ENCODE measurements at regions not wholly inside any gene's neighbourhood (a gene's known extent, or its start where the extent isn't known, plus 50 kb on each side); places are given as distances from the start of the nearest gene placed in this dataset.
"Not testable (repeated sequence)": the region's sequence is repeated elsewhere in the genome, so short reads cannot be mapped to it uniquely, and the experiment has no call there.

GRCh38 chr16:22693638-22694340 is 120.2 kb upstream of the HS3ST2 start:
- Histone ChIP-seq H3K4ac (ENCODE audit: low read depth in 1 of 2, low read length in 2 of 2) (no peak overlapping the region), H3K9me3 (ENCODE audit: control insufficient read depth, low read length) (peaks cover 14% of the 10 kb centered on the region), H2BK120ac (ENCODE audit: low read depth, low read length) (no peak overlapping the region), H3K14ac (ENCODE audit: low read length in 2 of 2) (no peak overlapping the region), H3K9ac (ENCODE audit: low read length) (no peak overlapping the region), H3K4me1 (ENCODE audit: control insufficient read depth, insufficient read depth, low read depth, low read length) (peaks cover 2% of the 10 kb centered on the region), H2BK5ac (ENCODE audit: low read depth, low read length, poor library complexity, severe bottlenecking) (no peak overlapping the region), H4K91ac (ENCODE audit: low read length) (no peak overlapping the region), H3K36me3 (ENCODE audit: control insufficient read depth in 1 of 2, insufficient read depth in 2 of 2, low read depth in 1 of 2, low read length in 2 of 2) (no peaks in the 10 kb centered on the region), H3K23ac (ENCODE audit: low read length in 2 of 2) (no peak overlapping the region), H3K4me2 (ENCODE audit: low read length, poor library complexity, severe bottlenecking) (no peak overlapping the region), H3K18ac (ENCODE audit: low read depth in 1 of 2, low read length in 2 of 2) (no peak overlapping the region), H4K8ac (ENCODE audit: low read length) (no peak overlapping the region), H3K79me1 (replicated peaks; ENCODE audit: low read length, poor library complexity, severe bottlenecking) (no peaks in the 10 kb centered on the region), H2AFZ (ENCODE audit: low read depth, low read length) (no peak overlapping the region), H3K27ac (ENCODE audit: low read length, poor library complexity, severe bottlenecking) (no peak overlapping the region), H3K27me3 (ENCODE audit: control insufficient read depth in 1 of 2, insufficient read depth in 1 of 2, low read length in 2 of 2) (no peaks in the 10 kb centered on the region), H2AK5ac (ENCODE audit: low read length, severe bottlenecking) (no peak overlapping the region), H2BK15ac (ENCODE audit: low read depth, poor library complexity, severe bottlenecking) (no peak overlapping the region), H3K4me3 (ENCODE audit: insufficient read depth in 1 of 2, low read depth in 1 of 2, low read length in 2 of 2) (no peak overlapping the region), H2BK12ac (ENCODE audit: low read length in 2 of 2) (no peak overlapping the region)
- DNase-seq: no peak
- WGBS: 84% methylated on average over 6 of the region's 8 CpGs

DNA sequence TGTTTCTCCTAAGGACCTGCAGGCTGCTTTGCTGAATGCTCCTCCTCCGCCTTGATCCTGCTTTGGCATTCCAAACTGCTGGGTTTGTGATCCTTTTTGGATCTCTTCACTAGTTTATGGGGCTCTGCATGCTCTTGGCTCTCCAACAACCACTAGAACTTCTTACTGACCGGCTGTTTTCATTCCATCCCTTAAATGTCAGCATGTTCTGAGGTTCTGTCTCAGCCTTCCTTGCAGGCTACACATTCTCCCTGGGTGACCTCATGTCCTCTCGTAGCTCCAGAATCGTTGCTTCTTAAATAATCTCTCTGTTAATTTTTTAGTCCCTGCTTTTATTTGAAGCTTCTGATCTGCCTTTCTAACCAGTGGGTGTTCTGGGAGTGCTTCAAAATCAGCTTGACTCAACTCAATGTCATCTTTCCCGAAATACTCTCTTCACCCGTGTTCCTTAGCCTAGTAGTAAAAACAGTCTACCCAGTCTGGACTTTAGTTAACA is 119.0 kb upstream of the HS3ST2 start:
- Histone ChIP-seq H3K14ac (ENCODE audit: low read length in 2 of 2) (no peak overlapping the region), H3K9ac (ENCODE audit: low read length) (peak overlapping the region; percentile 63), H3K4me1 (ENCODE audit: control insufficient read depth, insufficient read depth, low read depth, low read length) (peaks cover 2% of the 10 kb centered on the region), H3K36me3 (ENCODE audit: control insufficient read depth in 1 of 2, insufficient read depth in 2 of 2, low read depth in 1 of 2, low read length in 2 of 2) (no peaks in the 10 kb centered on the region), H2AK5ac (ENCODE audit: low read length, severe bottlenecking) (no peak overlapping the region), H3K79me1 (replicated peaks; ENCODE audit: low read length, poor library complexity, severe bottlenecking) (no peaks in the 10 kb centered on the region), H3K18ac (ENCODE audit: low read depth in 1 of 2, low read length in 2 of 2) (no peak overlapping the region), H3K23ac (ENCODE audit: low read length in 2 of 2) (no peak overlapping the region), H3K4me2 (ENCODE audit: low read length, poor library complexity, severe bottlenecking) (no peak overlapping the region), H2BK12ac (ENCODE audit: low read length in 2 of 2) (no peak overlapping the region), H3K27me3 (ENCODE audit: control insufficient read depth in 1 of 2, insufficient read depth in 1 of 2, low read length in 2 of 2) (no peaks in the 10 kb centered on the region), H2BK5ac (ENCODE audit: low read depth, low read length, poor library complexity, severe bottlenecking) (no peak overlapping the region), H3K4ac (ENCODE audit: low read depth in 1 of 2, low read length in 2 of 2) (no peak overlapping the region), H2BK15ac (ENCODE audit: low read depth, poor library complexity, severe bottlenecking) (no peak overlapping the region), H3K4me3 (ENCODE audit: insufficient read depth in 1 of 2, low read depth in 1 of 2, low read length in 2 of 2) (peak overlapping the region in 1 of 2 experiments; percentile 35), H4K91ac (ENCODE audit: low read length) (no peak overlapping the region), H2AFZ (ENCODE audit: low read depth, low read length) (no peak overlapping the region), H3K9me3 (ENCODE audit: control insufficient read depth, low read length) (peaks cover 8% of the 10 kb centered on the region), H4K8ac (ENCODE audit: low read length) (no peak overlapping the region), H3K27ac (ENCODE audit: low read length, poor library complexity, severe bottlenecking) (peak overlapping the region; percentile 66), H2BK120ac (ENCODE audit: low read depth, low read length) (no peak overlapping the region)
- DNase-seq: peak; percentile 37
- 53% methylated on average over 6 of the region's 6 CpGs for WGBS

DNA sequence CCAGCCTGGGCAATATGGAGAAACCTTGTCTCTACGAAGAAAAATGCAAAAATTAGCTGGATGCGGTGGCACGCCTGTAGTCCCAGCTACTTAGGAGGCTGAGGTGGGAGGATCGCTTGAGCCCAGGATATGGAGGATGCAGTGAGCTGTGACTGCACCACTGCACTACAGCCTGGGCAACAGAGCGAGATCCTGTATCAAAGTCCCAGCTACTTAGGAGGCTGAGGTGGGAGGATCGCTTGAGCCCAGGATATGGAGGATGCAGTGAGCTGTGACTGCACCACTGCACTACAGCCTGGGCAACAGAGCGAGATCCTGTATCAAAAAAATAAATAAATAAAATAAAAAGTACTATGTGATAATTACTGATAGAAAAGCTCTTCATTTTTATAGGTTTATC is 118.2 kb upstream of the HS3ST2 start:
- H4K8ac ChIP-seq (ENCODE audit: low read length); H2AFZ ChIP-seq (ENCODE audit: low read depth, low read length); H3K4me2 ChIP-seq (ENCODE audit: low read length, poor library complexity, severe bottlenecking); H3K79me1 ChIP-seq (replicated peaks; ENCODE audit: low read length, poor library complexity, severe bottlenecking); H3K4me1 ChIP-seq (ENCODE audit: control insufficient read depth, insufficient read depth, low read depth, low read length); H2BK15ac ChIP-seq (ENCODE audit: low read depth, poor library complexity, severe bottlenecking); H3K27me3 ChIP-seq (ENCODE audit: control insufficient read depth in 1 of 2, insufficient read depth in 1 of 2, low read length in 2 of 2); H3K18ac ChIP-seq (ENCODE audit: low read depth in 1 of 2, low read length in 2 of 2); H3K4ac ChIP-seq (ENCODE audit: low read depth in 1 of 2, low read length in 2 of 2); H3K14ac ChIP-seq (ENCODE audit: low read length in 2 of 2); DNase-seq; H3K23ac ChIP-seq (ENCODE audit: low read length in 2 of 2); H4K91ac ChIP-seq (ENCODE audit: low read length); H3K9me3 ChIP-seq (ENCODE audit: control insufficient read depth, low read length); H2AK5ac ChIP-seq (ENCODE audit: low read length, severe bottlenecking); H3K36me3 ChIP-seq (ENCODE audit: control insufficient read depth in 1 of 2, insufficient read depth in 2 of 2, low read depth in 1 of 2, low read length in 2 of 2); H2BK120ac ChIP-seq (ENCODE audit: low read depth, low read length); H2BK5ac ChIP-seq (ENCODE audit: low read depth, low read length, poor library complexity, severe bottlenecking); H2BK12ac ChIP-seq (ENCODE audit: low read length in 2 of 2): not testable (repeated sequence)
- peak overlapping the region; percentile 63 for H3K9ac ChIP-seq (ENCODE audit: low read length)
- peak overlapping the region in 1 of 2 experiments; percentile 17 for H3K4me3 ChIP-seq (ENCODE audit: insufficient read depth in 1 of 2, low read depth in 1 of 2, low read length in 2 of 2)
- peak overlapping the region; percentile 25 for H3K27ac ChIP-seq (ENCODE audit: low read length, poor library complexity, severe bottlenecking)
- 84% methylated on average over 6 of the region's 7 CpGs for WGBS

DNA sequence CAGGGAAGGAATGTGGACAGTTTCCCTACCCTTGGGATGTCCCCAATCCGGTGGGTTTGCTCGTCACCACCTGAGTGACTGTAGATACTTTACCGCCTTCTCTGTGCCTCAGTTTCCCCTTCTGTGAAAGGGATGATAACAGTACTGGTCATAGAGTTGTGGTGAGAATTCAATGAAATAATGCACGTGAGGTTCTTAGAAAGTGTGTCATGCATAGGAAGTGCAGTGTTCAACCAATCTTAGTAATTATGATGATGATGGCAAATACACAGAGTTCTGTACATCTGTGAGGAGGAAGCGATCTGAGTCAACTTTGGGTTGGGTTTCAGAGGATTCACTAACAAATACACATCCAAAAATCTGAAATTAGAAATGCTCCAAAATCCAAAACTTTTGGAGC is 114.6 kb upstream of the HS3ST2 start:
- Histone ChIP-seq H3K36me3 (ENCODE audit: control insufficient read depth in 1 of 2, insufficient read depth in 2 of 2, low read depth in 1 of 2, low read length in 2 of 2) (no peaks in the 10 kb centered on the region), H3K4ac (ENCODE audit: low read depth in 1 of 2, low read length in 2 of 2) (no peak overlapping the region), H2BK15ac (ENCODE audit: low read depth, poor library complexity, severe bottlenecking) (no peak overlapping the region), H3K14ac (ENCODE audit: low read length in 2 of 2) (no peak overlapping the region), H4K91ac (ENCODE audit: low read length) (no peak overlapping the region), H3K9me3 (ENCODE audit: control insufficient read depth, low read length) (no peaks in the 10 kb centered on the region), H3K27ac (ENCODE audit: low read length, poor library complexity, severe bottlenecking) (no peak overlapping the region), H3K4me2 (ENCODE audit: low read length, poor library complexity, severe bottlenecking) (no peak overlapping the region), H2BK12ac (ENCODE audit: low read length in 2 of 2) (no peak overlapping the region), H2BK5ac (ENCODE audit: low read depth, low read length, poor library complexity, severe bottlenecking) (no peak overlapping the region), H3K23ac (ENCODE audit: low read length in 2 of 2) (no peak overlapping the region), H3K9ac (ENCODE audit: low read length) (no peak overlapping the region), H3K18ac (ENCODE audit: low read depth in 1 of 2, low read length in 2 of 2) (no peak overlapping the region), H2BK120ac (ENCODE audit: low read depth, low read length) (no peak overlapping the region), H3K79me1 (replicated peaks; ENCODE audit: low read length, poor library complexity, severe bottlenecking) (no peaks in the 10 kb centered on the region), H3K27me3 (ENCODE audit: control insufficient read depth in 1 of 2, insufficient read depth in 1 of 2, low read length in 2 of 2) (peaks cover 0 to 8% of the 10 kb centered on the region in 2 experiments), H3K4me1 (ENCODE audit: control insufficient read depth, insufficient read depth, low read depth, low read length) (peaks cover 2% of the 10 kb centered on the region), H4K8ac (ENCODE audit: low read length) (no peak overlapping the region), H2AFZ (ENCODE audit: low read depth, low read length) (no peak overlapping the region), H3K4me3 (ENCODE audit: insufficient read depth in 1 of 2, low read depth in 1 of 2, low read length in 2 of 2) (no peak overlapping the region), H2AK5ac (ENCODE audit: low read length, severe bottlenecking) (no peak overlapping the region)
- 79% methylated on average over 5 of the region's 5 CpGs for WGBS
- no peak for DNase-seq

Measured in mesenchymal stem cell (in vitro differentiated cells and primary cell).